OCI-LY7 (cell line): ENCODE measurements at regions not wholly inside any gene's neighbourhood (a gene's known extent, or its start where the extent isn't known, plus 50 kb on each side); places are given as distances from the start of the nearest gene placed in this dataset.

ENCODE experiments used
- CTCF ChIP-seq: fragments of 200-600 bp; sonication (generic); conservative IDR thresholded peaks from 2 replicates; pipeline ENCODE4 v1.5.1; 2014; ENCODE audit warnings: mild to moderate bottlenecking, antibody characterized with exemption, low read length, moderate library complexity, mixed read lengths
- EZH2phosphoT487 ChIP-seq: fragments of 200-600 bp; sonication (generic); IDR thresholded peaks from 2 replicates; pipeline ENCODE4 v1.6.1; 2018; ENCODE audit warnings: low read depth, borderline replicate concordance, mild to moderate bottlenecking, mixed run types, antibody characterized with exemption, low read length, moderate library complexity, mixed read lengths

- TF ChIP-seq EZH2phosphoT487 = no peak
- TF ChIP-seq CTCF = no peak
Observed at GRCh38 chr12:39685854-39686657, 66.5 kb upstream of the ABCD2 start.
